K562 (cell line): ENCODE measurements at regions not wholly inside any gene's neighbourhood (a gene's known extent, or its start where the extent isn't known, plus 50 kb on each side); places are given as distances from the start of the nearest gene placed in this dataset.

Source experiments
- C11orf30 ChIP-seq: fragments of 450-650 bp; IDR thresholded peaks from 2 replicates; pipeline ENCODE4 v1.6.1; 2016; ENCODE audit warnings: low read depth, mild to moderate bottlenecking
- MAFF ChIP-seq: IDR thresholded peaks from 2 replicates; pipeline ENCODE4 v1.6.1; 2012; ENCODE audit warnings: low read length, improper control_type of control experiment
- MAFG ChIP-seq: fragments of 450-650 bp; conservative IDR thresholded peaks from 2 replicates; pipeline ENCODE4 v1.6.1; 2016; ENCODE audit warnings: missing genetic modification characterization, missing compliant biosample characterization
- NRF1 ChIP-seq, 2 experiments: fragments of 450-650 bp; IDR thresholded peaks in 1 of 2; conservative IDR thresholded peaks in 1 of 2; 2 replicates each; pipeline ENCODE4 v1.6.1; 2014; ENCODE audit warnings: mild to moderate bottlenecking in 2 of 2
- ZBTB40 ChIP-seq, 2 experiments: fragments of 450-650 bp in 1 of 2; sonication (generic) in 1 of 2; formaldehyde crosslinking in 1 of 2; IDR thresholded peaks; 2 replicates each; pipeline versions ENCODE4 v1.7.1 to v1.9.0; 2016 to 2022; ENCODE audit warnings: inconsistent platforms in 1 of 2, mild to moderate bottlenecking in 1 of 2, missing genetic modification reagents in 1 of 2

DNA sequence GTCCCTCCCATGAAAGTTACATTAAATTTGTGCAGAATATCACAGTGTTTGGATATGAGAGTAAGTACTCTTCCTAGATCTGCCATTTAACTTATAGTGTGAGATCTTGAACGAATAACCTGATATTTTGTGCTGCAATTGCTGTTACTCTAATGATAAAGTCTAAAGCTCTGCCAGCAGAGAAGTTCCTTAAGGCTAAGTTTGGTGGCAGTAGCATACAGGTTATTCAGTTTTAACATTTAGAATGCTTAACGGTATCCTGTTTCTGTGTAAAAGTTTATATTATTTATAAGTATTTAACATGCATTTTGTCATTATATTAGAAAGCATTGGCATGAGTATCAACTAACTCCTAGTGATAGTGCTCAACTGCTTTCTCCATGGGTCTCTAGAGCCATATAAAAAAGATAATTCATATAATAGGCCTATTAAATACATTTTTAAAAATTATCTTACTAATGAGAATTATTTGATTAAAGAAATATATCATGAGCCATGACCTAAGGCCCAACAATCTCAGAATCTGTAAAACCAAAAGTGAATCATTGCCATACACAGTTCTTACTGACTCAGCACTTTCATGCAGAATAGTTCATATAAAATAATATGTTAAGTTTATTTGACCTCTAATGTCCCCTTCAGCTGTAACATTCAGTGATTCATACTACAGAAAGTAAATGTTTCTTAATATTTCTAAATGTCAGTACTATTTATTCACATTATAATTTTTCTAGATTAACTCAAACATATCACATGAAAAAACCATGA lies 1058.6 kb downstream of the TRHDE start (continued):
- TF ChIP-seq ZBTB40 (IDR thresholded peaks at IDR 0.05) (no peak), ZBTB40 (CRISPR knock-in tag; IDR thresholded peaks at IDR 0.05) (no peak), MAFG (tag) (peak; percentile 32; the same call in 1 of the 2 replicates), C11orf30 (peak; percentile 33; the same call in 1 of the 2 replicates), MAFF (peak; percentile 74), NRF1 (conservative IDR thresholded peaks at IDR 0.05 in 1 of 2, IDR thresholded peaks at IDR 0.05 in 1 of 2) (no peak)
